Activated CD4-positive, alpha-beta T cell treated with anti-CD3 and anti-CD28 coated beads for 36 hours (primary cell): ENCODE measurements at regions not wholly inside any gene's neighbourhood (a gene's known extent, or its start where the extent isn't known, plus 50 kb on each side); places are given as distances from the start of the nearest gene placed in this dataset.

Source experiments
- ATAC-seq: fragments of 200-7000 bp; cut with Tn5 transposase; one replicate; pipeline ENCODE4 v1.10.0; 2021; ENCODE audit warnings: mild to moderate bottlenecking, moderate library complexity
- CTCF ChIA-PET: fragments of 350-600 bp; sonication (Branson Sonifier 250); formaldehyde crosslinking; loops from one replicate; lab custom pipeline; 2021; ENCODE audit warnings: antibody characterized with exemption; lab: Charles Lee
- POLR2A ChIA-PET: fragments of 350-600 bp; sonication (Branson Sonifier 250); formaldehyde crosslinking; loops from one replicate; lab custom pipeline; 2021; ENCODE audit warnings: antibody characterized with exemption, inconsistent platforms; lab: Charles Lee
- DNase-seq: peaks from one replicate; pipeline ENCODE4 v3.0.0-alpha.2; 2020
- H3K27ac Mint-ChIP-seq: one replicate; pipeline ENCODE4 v1.8.0; 2021; ENCODE audit warnings: mixed read lengths
- H3K27me3 Mint-ChIP-seq: one replicate; pipeline ENCODE4 v1.8.0; 2021; ENCODE audit warnings: mixed read lengths
- H3K36me3 Mint-ChIP-seq: one replicate; pipeline ENCODE4 v1.8.0; 2021; ENCODE audit warnings: low read depth, mixed read lengths
- H3K4me1 Mint-ChIP-seq: one replicate; pipeline ENCODE4 v1.8.0; 2021; ENCODE audit warnings: mixed read lengths
- H3K4me3 Mint-ChIP-seq: one replicate; pipeline ENCODE4 v1.8.0; 2021; ENCODE audit warnings: mild to moderate bottlenecking, moderate library complexity, mixed read lengths
- H3K9me3 Mint-ChIP-seq: one replicate; pipeline ENCODE4 v1.8.0; 2021; ENCODE audit warnings: low read depth, mixed read lengths
- intact Hi-C, 2 experiments: fragments of 100-400 bp; cut with DNase I in 1 of 2; cut with micrococcal nuclease in 1 of 2; formaldehyde crosslinking; loops; one replicate each; pipeline versions ENCODE4 v1.14.2 to v1.15.1; 2022 to 2024; cut with DNase I, micrococcal nuclease

GRCh38 chr6:145428706-145429105, 306.6 kb downstream of the EPM2A start:
- no peak overlapping the region for H3K4me3 Mint-ChIP-seq
- DNase-seq (no peak), ATAC-seq (no peak)
- no peaks in the 10 kb centered on the region for H3K4me1 Mint-ChIP-seq
- no peaks in the 10 kb centered on the region for H3K36me3 Mint-ChIP-seq
- H3K27ac Mint-ChIP-seq: no peak overlapping the region
- intact Hi-C loops: no loop called here
- POLR2A ChIA-PET: no interaction called here
- no peaks in the 10 kb centered on the region for H3K27me3 Mint-ChIP-seq
- no peaks in the 10 kb centered on the region for H3K9me3 Mint-ChIP-seq
- CTCF ChIA-PET: no interaction called here

GRCh38 chr6:145442110-145442509, 293.2 kb downstream of the EPM2A start:
- ChIA-PET CTCF (no interaction called here), POLR2A (no interaction called here)
- Mint-ChIP-seq H3K36me3 (peaks cover 1% of the 10 kb centered on the region), H3K27ac (no peak overlapping the region), H3K4me3 (no peak overlapping the region), H3K9me3 (peaks cover 28% of the 10 kb centered on the region), H3K27me3 (no peaks in the 10 kb centered on the region), H3K4me1 (no peaks in the 10 kb centered on the region)
- DNase-seq: no peak
- no peak for ATAC-seq
- intact Hi-C loops: no loop called here

DNA sequence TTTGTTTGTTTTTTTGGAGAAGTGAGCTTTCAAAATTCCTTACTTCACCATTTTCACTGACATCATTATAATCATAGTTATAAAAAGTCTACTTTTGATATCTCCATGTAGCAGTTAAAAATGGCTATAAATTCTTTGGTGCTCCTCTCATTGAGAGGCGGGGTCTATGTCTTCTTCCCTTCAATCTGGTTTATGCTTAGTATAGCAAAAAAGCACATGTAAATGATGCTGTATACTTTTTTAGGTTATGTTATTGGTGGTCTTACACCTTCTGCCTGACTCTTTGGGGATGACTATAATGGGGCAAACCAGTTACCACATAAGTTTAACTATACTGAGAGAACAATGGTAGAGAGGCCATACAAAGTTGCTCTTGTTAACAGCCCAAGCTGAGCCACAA, 289.6 kb downstream of the EPM2A start:
- ATAC-seq: no peak
- intact Hi-C loops: no loop called here
- no peaks in the 10 kb centered on the region for H3K4me1 Mint-ChIP-seq
- ChIA-PET POLR2A (no interaction called here), CTCF (no interaction called here)
- H3K36me3 Mint-ChIP-seq: peaks cover 1% of the 10 kb centered on the region
- H3K27ac Mint-ChIP-seq: no peak overlapping the region
- H3K4me3 Mint-ChIP-seq: no peak overlapping the region
- peaks cover 27% of the 10 kb centered on the region for H3K9me3 Mint-ChIP-seq
- no peak for DNase-seq
- H3K27me3 Mint-ChIP-seq: no peaks in the 10 kb centered on the region

GRCh38 chr6:145451029-145451428, 284.3 kb downstream of the EPM2A start:
- ChIA-PET CTCF (no interaction called here), POLR2A (no interaction called here)
- no peak overlapping the region for H3K4me3 Mint-ChIP-seq
- intact Hi-C loops: no loop called here
- no peak overlapping the region for H3K27ac Mint-ChIP-seq
- no peak for DNase-seq
- ATAC-seq: no peak
- no peaks in the 10 kb centered on the region for H3K36me3 Mint-ChIP-seq
- no peaks in the 10 kb centered on the region for H3K27me3 Mint-ChIP-seq
- no peaks in the 10 kb centered on the region for H3K4me1 Mint-ChIP-seq
- peaks cover 7% of the 10 kb centered on the region for H3K9me3 Mint-ChIP-seq

DNA sequence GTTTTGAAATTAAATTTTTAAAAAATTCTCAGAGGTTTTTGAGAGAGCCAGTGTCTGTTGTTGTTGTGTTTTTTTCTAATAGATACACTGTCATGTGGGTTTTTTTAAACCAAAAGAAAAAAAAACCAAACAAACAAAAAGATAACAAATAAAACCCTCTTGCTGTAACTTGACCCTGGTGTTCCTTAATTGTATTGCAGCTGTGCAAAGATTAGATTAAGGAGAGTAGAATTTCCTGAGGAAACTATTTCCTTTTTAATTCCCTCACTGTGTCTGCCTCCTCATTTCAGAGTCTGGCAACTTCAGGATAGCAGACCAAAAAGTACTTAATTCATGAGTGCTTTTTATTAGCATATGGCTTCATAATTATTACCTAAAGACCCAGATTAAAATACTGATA, 281.9 kb downstream of the EPM2A start:
- DNase-seq (no peak), ATAC-seq (no peak)
- H3K36me3 Mint-ChIP-seq: no peaks in the 10 kb centered on the region
- no peaks in the 10 kb centered on the region for H3K9me3 Mint-ChIP-seq
- no peak overlapping the region for H3K27ac Mint-ChIP-seq
- POLR2A ChIA-PET: no interaction called here
- no peaks in the 10 kb centered on the region for H3K4me1 Mint-ChIP-seq
- intact Hi-C loops: no loop called here
- H3K27me3 Mint-ChIP-seq: no peaks in the 10 kb centered on the region
- CTCF ChIA-PET: no interaction called here
- H3K4me3 Mint-ChIP-seq: no peak overlapping the region

DNA sequence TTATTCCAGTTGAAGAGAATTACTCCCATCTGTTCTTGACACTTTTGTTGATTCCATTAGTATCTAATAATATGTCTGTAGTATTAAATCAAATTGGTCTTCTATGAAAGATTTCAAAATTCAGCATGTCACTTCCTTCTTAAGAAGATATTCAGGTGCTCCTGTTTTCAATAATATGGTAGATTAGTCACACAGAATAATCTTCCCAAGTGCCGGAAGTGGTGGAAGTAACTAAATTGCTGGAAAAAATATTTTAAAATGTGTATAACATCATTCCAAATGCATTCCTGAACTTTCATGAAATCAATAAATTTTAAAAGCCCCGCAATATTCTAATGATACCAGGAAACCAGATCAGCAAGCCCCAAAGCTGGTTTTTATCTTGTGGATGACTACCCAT, 281.3 kb downstream of the EPM2A start:
- Mint-ChIP-seq H3K27me3 (no peaks in the 10 kb centered on the region), H3K27ac (no peak overlapping the region)
- intact Hi-C loops: no loop called here

GRCh38 chr6:145457556-145457955, 277.8 kb downstream of the EPM2A start:
- H3K4me1 Mint-ChIP-seq: no peaks in the 10 kb centered on the region
- DNase-seq: no peak
- intact Hi-C loops: no loop called here
- H3K27ac Mint-ChIP-seq: no peak overlapping the region
- CTCF ChIA-PET: no interaction called here
- POLR2A ChIA-PET: no interaction called here
- H3K9me3 Mint-ChIP-seq: no peaks in the 10 kb centered on the region
- H3K36me3 Mint-ChIP-seq: no peaks in the 10 kb centered on the region
- H3K27me3 Mint-ChIP-seq: no peaks in the 10 kb centered on the region
- no peak for ATAC-seq
- no peak overlapping the region for H3K4me3 Mint-ChIP-seq

More for the DNA sequence above, 281.3 kb downstream of the EPM2A start:
- DNase-seq: no peak
- Mint-ChIP-seq H3K9me3 (no peaks in the 10 kb centered on the region), H3K36me3 (no peaks in the 10 kb centered on the region), H3K4me3 (no peak overlapping the region), H3K4me1 (no peaks in the 10 kb centered on the region)
- ChIA-PET CTCF (no interaction called here), POLR2A (no interaction called here)
- no peak for ATAC-seq

DNA sequence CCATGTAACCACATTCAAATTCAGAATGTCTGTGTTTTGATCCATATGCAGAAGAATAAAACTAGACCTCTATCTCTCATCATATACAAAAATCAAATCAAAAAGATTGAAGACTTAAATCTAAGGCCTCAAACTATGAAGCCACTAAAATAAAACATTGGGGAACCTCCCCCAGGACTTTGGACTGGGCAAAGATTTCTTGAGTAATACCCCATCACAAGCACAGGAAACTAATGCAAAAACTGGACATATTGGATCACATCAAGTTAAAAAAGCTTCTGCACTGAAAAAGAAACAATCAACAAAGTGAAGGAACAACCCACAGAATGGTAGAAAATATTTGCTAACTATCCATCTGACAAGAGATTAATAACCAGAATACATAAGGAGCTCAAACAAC, 266.8 kb downstream of the EPM2A start:
- intact Hi-C loops: no loop called here
- H3K4me1 Mint-ChIP-seq: no peaks in the 10 kb centered on the region
- POLR2A ChIA-PET: no interaction called here
- no peak overlapping the region for H3K4me3 Mint-ChIP-seq
- H3K9me3 Mint-ChIP-seq: peaks cover 5% of the 10 kb centered on the region
- CTCF ChIA-PET: no interaction called here
- H3K27me3 Mint-ChIP-seq: no peaks in the 10 kb centered on the region
- no peaks in the 10 kb centered on the region for H3K36me3 Mint-ChIP-seq
- DNase-seq: no peak
- H3K27ac Mint-ChIP-seq: no peak overlapping the region
- ATAC-seq: no peak

GRCh38 chr6:145469021-145469420, 266.3 kb downstream of the EPM2A start:
- ChIA-PET CTCF (no interaction called here), POLR2A (no interaction called here)
- intact Hi-C loops: no loop called here

GRCh38 chr6:145475794-145476396, 259.4 kb downstream of the EPM2A start:
- no peak for DNase-seq
- ChIA-PET CTCF (no interaction called here), POLR2A (no interaction called here)
- no peaks in the 10 kb centered on the region for H3K36me3 Mint-ChIP-seq
- H3K9me3 Mint-ChIP-seq: peaks cover 17% of the 10 kb centered on the region
- no peak for ATAC-seq
- no peaks in the 10 kb centered on the region for H3K4me1 Mint-ChIP-seq
- intact Hi-C loops: no loop called here
- no peaks in the 10 kb centered on the region for H3K27me3 Mint-ChIP-seq
- H3K27ac Mint-ChIP-seq: no peak overlapping the region
- H3K4me3 Mint-ChIP-seq: no peak overlapping the region

More at GRCh38 chr6:145469021-145469420, 266.3 kb downstream of the EPM2A start:
- H3K27me3 Mint-ChIP-seq: no peaks in the 10 kb centered on the region
- peaks cover 5% of the 10 kb centered on the region for H3K9me3 Mint-ChIP-seq
- no peak overlapping the region for H3K4me3 Mint-ChIP-seq
- H3K27ac Mint-ChIP-seq: no peak overlapping the region
- DNase-seq (no peak), ATAC-seq (no peak)
- no peaks in the 10 kb centered on the region for H3K4me1 Mint-ChIP-seq
- no peaks in the 10 kb centered on the region for H3K36me3 Mint-ChIP-seq

- intact Hi-C loops: no loop called here
- Mint-ChIP-seq H3K27me3 (peaks cover 1% of the 10 kb centered on the region), H3K27ac (no peak overlapping the region), H3K4me1 (no peaks in the 10 kb centered on the region), H3K4me3 (no peak overlapping the region), H3K36me3 (no peaks in the 10 kb centered on the region), H3K9me3 (peaks cover 12% of the 10 kb centered on the region)
- CTCF ChIA-PET: no interaction called here
- ATAC-seq (no peak), DNase-seq (no peak)
- POLR2A ChIA-PET: no interaction called here
Measured at GRCh38 chr6:145480024-145480423, 255.3 kb downstream of the EPM2A start.

GRCh38 chr6:145483191-145483996, 251.9 kb downstream of the EPM2A start:
- CTCF ChIA-PET: interaction anchor here (0.7 kb wide), 1 partner anchor 76 kb away, joined by 3 read pairs; no protein-coding TSS in a partner anchor
- Mint-ChIP-seq H3K4me1 (no peaks in the 10 kb centered on the region), H3K4me3 (no peak overlapping the region), H3K36me3 (no peaks in the 10 kb centered on the region), H3K27ac (no peak overlapping the region), H3K27me3 (peaks cover 2% of the 10 kb centered on the region), H3K9me3 (peaks cover 16% of the 10 kb centered on the region)
- no peak for DNase-seq
- intact Hi-C loops: no loop called here
- no peak for ATAC-seq
- POLR2A ChIA-PET: interaction anchor here (0.5 kb wide), 1 partner anchor 12 kb away, joined by 7 read pairs; no protein-coding TSS in a partner anchor
